MM.1S (cell line): ENCODE measurements at regions not wholly inside any gene's neighbourhood (a gene's known extent, or its start where the extent isn't known, plus 50 kb on each side); places are given as distances from the start of the nearest gene placed in this dataset.

Source experiments
- DNase-seq: peaks from one replicate; pipeline ENCODE4 v3.0.0-alpha.2; 2015
- H2AFZ ChIP-seq: fragments of 300-600 bp; sonication (generic); 2 replicates; pipeline ENCODE4 v1.6.0; 2016; ENCODE audit warnings: antibody characterized with exemption, low read length
- H3F3A ChIP-seq: fragments of 300-600 bp; sonication (generic); 2 replicates; pipeline ENCODE4 v1.6.1; 2016; ENCODE audit warnings: mild to moderate bottlenecking, antibody characterized with exemption, low read length, moderate library complexity, mixed read lengths; ENCODE audit not compliant: insufficient read depth
- H3K27ac ChIP-seq: fragments of 300-600 bp; sonication (generic); 2 replicates; pipeline ENCODE4 v1.5.1; 2016; ENCODE audit warnings: mild to moderate bottlenecking, low read length
- H3K27me3 ChIP-seq: fragments of 300-600 bp; sonication (generic); replicated peaks from 2 replicates; pipeline ENCODE4 v1.6.0; 2016; ENCODE audit warnings: low read length; ENCODE audit not compliant: insufficient read depth
- H3K36me3 ChIP-seq: fragments of 300-600 bp; sonication (generic); replicated peaks from 2 replicates; pipeline ENCODE4 v1.6.1; 2016; ENCODE audit warnings: mild to moderate bottlenecking, low read length, mixed read lengths; ENCODE audit not compliant: insufficient read depth
- H3K4me1 ChIP-seq: fragments of 300-600 bp; sonication (generic); 2 replicates; pipeline ENCODE4 v1.6.1; 2016; ENCODE audit warnings: low read length, mixed read lengths
- H3K4me2 ChIP-seq: fragments of 300-600 bp; sonication (generic); 2 replicates; pipeline ENCODE4 v1.6.0; 2016; ENCODE audit warnings: low read depth, low read length
- H3K4me3 ChIP-seq: fragments of 300-600 bp; sonication (generic); 2 replicates; pipeline ENCODE4 v1.5.1; 2016; ENCODE audit warnings: low read length, mixed read lengths
- H3K79me2 ChIP-seq: fragments of 300-600 bp; sonication (generic); 2 replicates; pipeline ENCODE4 v1.6.1; 2016; ENCODE audit warnings: mixed run types, low read length, mixed read lengths
- H3K9ac ChIP-seq: fragments of 300-600 bp; sonication (generic); 2 replicates; pipeline ENCODE4 v1.6.1; 2016; ENCODE audit warnings: low read length, mixed read lengths
- H3K9me2 ChIP-seq: fragments of 300-600 bp; sonication (generic); replicated peaks from 2 replicates; pipeline ENCODE4 v1.6.1; 2016; ENCODE audit warnings: mild to moderate bottlenecking, low read length, mixed read lengths; ENCODE audit not compliant: insufficient read depth
- H3K9me3 ChIP-seq: fragments of 300-600 bp; sonication (generic); replicated peaks from 2 replicates; pipeline ENCODE4 v1.6.1; 2016; ENCODE audit warnings: mild to moderate bottlenecking, low read length, mixed read lengths; ENCODE audit not compliant: insufficient read depth
- H4K20me1 ChIP-seq: fragments of 300-600 bp; sonication (generic); 2 replicates; pipeline ENCODE4 v1.6.1; 2016; ENCODE audit warnings: mild to moderate bottlenecking, low read length, moderate library complexity, mixed read lengths; ENCODE audit not compliant: insufficient read depth
- CTCF ChIP-seq: fragments of 300-600 bp; sonication (generic); IDR thresholded peaks from 2 replicates; pipeline ENCODE4 v1.5.1; 2016; ENCODE audit warnings: antibody characterized with exemption, low read length, mixed read lengths
- EZH2 ChIP-seq: fragments of 300-600 bp; sonication (generic); optimal IDR thresholded peaks from 2 replicates; pipeline ENCODE3; 2017; ENCODE audit warnings: low read depth, mild to moderate bottlenecking, antibody characterized with exemption, low read length, mixed read lengths
- EZH2phosphoT487 ChIP-seq: fragments of 300-600 bp; sonication (generic); IDR thresholded peaks from 2 replicates; pipeline ENCODE4 v1.6.1; 2018; ENCODE audit warnings: antibody characterized with exemption, low read length

- Histone ChIP-seq H3K9me2 (no peaks in the 10 kb centered on the region), H3K4me3 (no peak overlapping the region), H3K9ac (no peak overlapping the region), H3K9me3 (no peaks in the 10 kb centered on the region), H3K4me2 (no peak overlapping the region), H3F3A (no peaks in the 10 kb centered on the region), H3K27ac (no peak overlapping the region), H3K79me2 (no peaks in the 10 kb centered on the region), H3K4me1 (no peaks in the 10 kb centered on the region), H2AFZ (no peak overlapping the region), H4K20me1 (no peaks in the 10 kb centered on the region), H3K27me3 (no peaks in the 10 kb centered on the region), H3K36me3 (no peaks in the 10 kb centered on the region)
- TF ChIP-seq EZH2phosphoT487 = no peak
- no peak for DNase-seq
Measured at GRCh38 chr13:30091035-30091434, 216.3 kb downstream of the KATNAL1 start.

- TF ChIP-seq EZH2 (no peak), EZH2phosphoT487 (no peak), CTCF (no peak)
- H2AFZ ChIP-seq = no peak overlapping the region
Measured at GRCh38 chr13:30088312-30088855, 219.0 kb downstream of the KATNAL1 start.

GRCh38 chr13:30085087-30085486 is 222.3 kb downstream of the KATNAL1 start:
- H3F3A ChIP-seq = no peaks in the 10 kb centered on the region
- no peaks in the 10 kb centered on the region for H3K9me3 ChIP-seq
- no peak overlapping the region for H3K4me3 ChIP-seq
- H4K20me1 ChIP-seq = no peaks in the 10 kb centered on the region
- no peak for DNase-seq
- H3K79me2 ChIP-seq = no peaks in the 10 kb centered on the region
- H2AFZ ChIP-seq = no peak overlapping the region
- H3K4me2 ChIP-seq = no peak overlapping the region
- no peaks in the 10 kb centered on the region for H3K9me2 ChIP-seq
- no peak for TF ChIP-seq EZH2phosphoT487
- no peak for TF ChIP-seq CTCF
- TF ChIP-seq EZH2 = no peak
- H3K4me1 ChIP-seq = no peaks in the 10 kb centered on the region
- H3K27ac ChIP-seq = no peak overlapping the region
- H3K27me3 ChIP-seq = no peaks in the 10 kb centered on the region
- no peaks in the 10 kb centered on the region for H3K36me3 ChIP-seq
- no peak overlapping the region for H3K9ac ChIP-seq

More at GRCh38 chr13:30088312-30088855, 219.0 kb downstream of the KATNAL1 start:
- H3K27me3 ChIP-seq = no peaks in the 10 kb centered on the region
- no peak overlapping the region for H3K27ac ChIP-seq
- no peaks in the 10 kb centered on the region for H3K9me3 ChIP-seq
- no peaks in the 10 kb centered on the region for H3K79me2 ChIP-seq
- no peak overlapping the region for H3K4me3 ChIP-seq
- no peak overlapping the region for H3K9ac ChIP-seq
- H3K9me2 ChIP-seq = no peaks in the 10 kb centered on the region
- no peak overlapping the region for H3K4me2 ChIP-seq
- no peaks in the 10 kb centered on the region for H3K4me1 ChIP-seq
- H4K20me1 ChIP-seq = no peaks in the 10 kb centered on the region
- no peaks in the 10 kb centered on the region for H3F3A ChIP-seq
- H3K36me3 ChIP-seq = no peaks in the 10 kb centered on the region
- no peak for DNase-seq

GRCh38 chr13:30082391-30082790 is 225.0 kb downstream of the KATNAL1 start:
- Histone ChIP-seq H3K27me3 (no peaks in the 10 kb centered on the region), H3F3A (no peaks in the 10 kb centered on the region), H3K79me2 (no peaks in the 10 kb centered on the region), H3K36me3 (no peaks in the 10 kb centered on the region), H3K27ac (no peak overlapping the region), H2AFZ (no peak overlapping the region), H3K4me1 (no peaks in the 10 kb centered on the region), H3K4me3 (no peak overlapping the region), H4K20me1 (no peaks in the 10 kb centered on the region), H3K4me2 (no peak overlapping the region), H3K9me2 (no peaks in the 10 kb centered on the region), H3K9ac (no peak overlapping the region), H3K9me3 (no peaks in the 10 kb centered on the region)
- no peak for DNase-seq
- TF ChIP-seq CTCF = no peak
- TF ChIP-seq EZH2phosphoT487 = no peak
- no peak for TF ChIP-seq EZH2
